ENCODE measurements at regions not wholly inside any gene's neighbourhood (a gene's known extent, or its start where the extent isn't known, plus 50 kb on each side); places are given as distances from the start of the nearest gene placed in this dataset.

DNA sequence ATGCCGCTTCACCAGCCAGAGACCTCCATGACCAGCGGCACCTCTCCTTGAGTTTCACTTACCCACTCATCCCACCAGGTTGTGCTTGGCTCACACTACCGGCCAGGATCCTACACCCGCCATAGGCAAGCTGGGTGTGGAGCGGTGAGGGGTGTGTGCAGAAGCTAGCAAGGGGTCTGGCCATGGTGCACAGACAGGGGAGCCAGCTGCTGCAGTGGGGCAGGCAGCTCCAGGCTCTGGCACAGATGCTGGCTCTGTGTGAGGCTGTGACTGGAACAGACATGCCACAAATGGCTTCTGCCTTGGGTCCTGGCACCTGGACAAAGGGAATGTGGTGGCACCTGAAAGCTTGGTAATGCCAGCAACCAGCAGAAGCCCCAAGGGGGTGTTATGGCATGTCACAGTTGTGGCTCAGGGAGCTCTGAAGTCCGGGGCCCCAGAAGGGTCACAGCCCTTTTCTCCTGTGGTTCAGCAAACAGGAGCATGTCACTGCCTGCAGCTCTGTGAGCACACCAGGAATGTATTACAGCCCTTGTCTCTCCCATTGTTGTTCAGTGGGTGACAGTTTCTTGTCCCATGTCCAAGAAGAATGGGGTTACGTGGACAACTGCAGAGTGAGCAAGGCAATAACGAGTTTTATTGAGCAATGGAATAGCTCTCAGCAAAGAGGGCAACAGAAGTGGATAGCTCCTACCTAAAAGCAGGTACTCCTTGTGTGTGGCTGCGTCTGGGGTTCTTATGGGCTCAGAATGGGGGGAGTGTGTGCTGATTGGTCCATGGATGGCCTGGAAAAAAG is 2791.0 kb upstream of the PCDH20 start:
- no peak for TF ChIP-seq JUND (IDR thresholded peaks at IDR 0.05)
- TF ChIP-seq SP1 (IDR thresholded peaks at IDR 0.05; ENCODE audit: low read depth): no peak
- TF ChIP-seq, protein P1, sequence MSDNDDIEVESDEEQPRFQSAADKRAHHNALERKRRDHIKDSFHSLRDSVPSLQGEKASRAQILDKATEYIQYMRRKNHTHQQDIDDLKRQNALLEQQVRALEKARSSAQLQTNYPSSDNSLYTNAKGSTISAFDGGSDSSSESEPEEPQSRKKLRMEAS (IDR thresholded peaks at IDR 0.05): no peak
- TF ChIP-seq EGR1 (IDR thresholded peaks at IDR 0.05; ENCODE audit: low read depth): no peak
- BruUV-seq (replicated peaks): no TSS peak
- Histone ChIP-seq H3K4me2 (ENCODE audit: low read length) (no peak overlapping the region), H4K20me1 (ENCODE audit: insufficient read depth) (no peaks in the 10 kb centered on the region), H3K9me2 (ENCODE audit: insufficient read depth) (no peaks in the 10 kb centered on the region), H3K27me3 (ENCODE audit: insufficient read depth, low read length) (no peaks in the 10 kb centered on the region), H3K27ac (ENCODE audit: low read depth, low read length) (no peak overlapping the region), H2AFZ (ENCODE audit: low read depth, low read length, poor library complexity, severe bottlenecking) (no peak overlapping the region), H3K4me3 (replicated peaks in 1 of 2; ENCODE audit: low read depth in 1 of 2, low read length in 2 of 2) (no peak overlapping the region), H3K36me3 (ENCODE audit: control insufficient read depth in 1 of 2, insufficient read depth in 2 of 2, low read length in 2 of 2) (no peaks in the 10 kb centered on the region; a peak in 1 of 4 replicates), H3K79me2 (ENCODE audit: insufficient read depth, low read length) (no peaks in the 10 kb centered on the region), H3K4me1 (ENCODE audit: control insufficient read depth in 1 of 2, insufficient read depth in 2 of 2, low read length in 2 of 2) (no peaks in the 10 kb centered on the region), H3K9me3 (ENCODE audit: control insufficient read depth in 1 of 2, insufficient read depth in 1 of 2, low read depth in 1 of 2, low read length in 2 of 2) (peaks cover 0 to 6% of the 10 kb centered on the region in 2 experiments; a peak in 1 of 4 replicates), H3K9ac (ENCODE audit: low read length) (no peak overlapping the region)
- ChIA-PET RAD21 (ENCODE audit: low non-redundant PET in 1 of 2, low total read pairs in 2 of 2, uncharacterized antibody in 2 of 2, unreplicated experiment in 2 of 2) (no interaction called here), POLR2A (no interaction called here), CTCF (no interaction called here)
- ATAC-seq (no peak), DNase-seq (ENCODE audit: low read depth, low spot score) (no peak)
- intact Hi-C loops (cut with micrococcal nuclease): no loop called here

DNA sequence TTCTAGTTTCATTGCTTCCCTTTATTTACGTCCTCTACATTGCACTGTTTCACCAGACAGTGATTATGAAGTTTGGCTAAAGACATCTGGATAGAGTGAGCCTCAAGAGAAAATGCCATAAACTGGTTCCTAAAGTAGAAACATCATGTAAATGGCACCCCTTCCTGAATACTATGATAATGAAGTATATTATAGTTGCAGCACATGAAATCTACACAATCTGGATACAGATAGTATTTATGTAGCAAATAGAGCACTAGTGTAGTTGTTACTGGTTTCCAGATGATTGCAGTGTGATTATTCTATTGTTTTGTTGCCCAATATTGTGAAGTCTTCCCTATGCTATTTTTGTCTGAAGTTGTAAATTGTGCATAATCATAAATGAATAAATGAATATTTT is 2786.9 kb upstream of the PCDH20 start:
- no peaks in the 10 kb centered on the region for H4K20me1 ChIP-seq (ENCODE audit: insufficient read depth)
- H3K27ac ChIP-seq (ENCODE audit: low read depth, low read length): no peak overlapping the region
- ChIA-PET POLR2A (no interaction called here), CTCF (no interaction called here), RAD21 (ENCODE audit: low non-redundant PET in 1 of 2, low total read pairs in 2 of 2, uncharacterized antibody in 2 of 2, unreplicated experiment in 2 of 2) (no interaction called here)
- H3K4me1 ChIP-seq (ENCODE audit: control insufficient read depth in 1 of 2, insufficient read depth in 2 of 2, low read length in 2 of 2): no peaks in the 10 kb centered on the region
- intact Hi-C loops (cut with micrococcal nuclease): no loop called here
- H3K36me3 ChIP-seq (ENCODE audit: control insufficient read depth in 1 of 2, insufficient read depth in 2 of 2, low read length in 2 of 2): no peaks in the 10 kb centered on the region; a peak in 1 of 4 replicates
- no TSS peak for BruUV-seq (replicated peaks)
- DNase-seq (ENCODE audit: low read depth, low spot score) (no peak), ATAC-seq (no peak)
- H2AFZ ChIP-seq (ENCODE audit: low read depth, low read length, poor library complexity, severe bottlenecking): no peak overlapping the region
- no peak overlapping the region for H3K9ac ChIP-seq (ENCODE audit: low read length)
- H3K9me3 ChIP-seq (ENCODE audit: control insufficient read depth in 1 of 2, insufficient read depth in 1 of 2, low read depth in 1 of 2, low read length in 2 of 2): peaks cover 0 to 6% of the 10 kb centered on the region in 2 experiments; a peak in 1 of 4 replicates
- no peak overlapping the region for H3K4me2 ChIP-seq (ENCODE audit: low read length)
- H3K79me2 ChIP-seq (ENCODE audit: insufficient read depth, low read length): no peaks in the 10 kb centered on the region
- no peaks in the 10 kb centered on the region for H3K27me3 ChIP-seq (ENCODE audit: insufficient read depth, low read length)
- no peak overlapping the region for H3K4me3 ChIP-seq (replicated peaks in 1 of 2; ENCODE audit: low read depth in 1 of 2, low read length in 2 of 2)
- H3K9me2 ChIP-seq (ENCODE audit: insufficient read depth): no peaks in the 10 kb centered on the region
- TF ChIP-seq POLR2A (IDR thresholded peaks at IDR 0.05; ENCODE audit: borderline replicate concordance, extremely low read depth, insufficient read depth, insufficient read length) (no peak), EZH2 (IDR thresholded peaks at IDR 0.05) (no peak), POLR2AphosphoS5 (IDR thresholded peaks at IDR 0.05; ENCODE audit: low read depth, low read length) (no peak), EGR1 (IDR thresholded peaks at IDR 0.05; ENCODE audit: low read depth) (no peak), TCF7L2 (IDR thresholded peaks at IDR 0.05; ENCODE audit: borderline replicate concordance, extremely low read depth, insufficient read depth, insufficient read length) (no peak), SRF (IDR thresholded peaks at IDR 0.05; ENCODE audit: low read depth) (no peak), FOSL1 (IDR thresholded peaks at IDR 0.05; ENCODE audit: low read depth) (no peak), CEBPB (IDR thresholded peaks at IDR 0.05; ENCODE audit: low read depth) (no peak), SP1 (IDR thresholded peaks at IDR 0.05; ENCODE audit: low read depth) (no peak), SIN3A (IDR thresholded peaks at IDR 0.05; ENCODE audit: low read depth) (no peak), CBX3 (IDR thresholded peaks at IDR 0.05; ENCODE audit: low read depth) (no peak)
- TF ChIP-seq, protein P2, sequence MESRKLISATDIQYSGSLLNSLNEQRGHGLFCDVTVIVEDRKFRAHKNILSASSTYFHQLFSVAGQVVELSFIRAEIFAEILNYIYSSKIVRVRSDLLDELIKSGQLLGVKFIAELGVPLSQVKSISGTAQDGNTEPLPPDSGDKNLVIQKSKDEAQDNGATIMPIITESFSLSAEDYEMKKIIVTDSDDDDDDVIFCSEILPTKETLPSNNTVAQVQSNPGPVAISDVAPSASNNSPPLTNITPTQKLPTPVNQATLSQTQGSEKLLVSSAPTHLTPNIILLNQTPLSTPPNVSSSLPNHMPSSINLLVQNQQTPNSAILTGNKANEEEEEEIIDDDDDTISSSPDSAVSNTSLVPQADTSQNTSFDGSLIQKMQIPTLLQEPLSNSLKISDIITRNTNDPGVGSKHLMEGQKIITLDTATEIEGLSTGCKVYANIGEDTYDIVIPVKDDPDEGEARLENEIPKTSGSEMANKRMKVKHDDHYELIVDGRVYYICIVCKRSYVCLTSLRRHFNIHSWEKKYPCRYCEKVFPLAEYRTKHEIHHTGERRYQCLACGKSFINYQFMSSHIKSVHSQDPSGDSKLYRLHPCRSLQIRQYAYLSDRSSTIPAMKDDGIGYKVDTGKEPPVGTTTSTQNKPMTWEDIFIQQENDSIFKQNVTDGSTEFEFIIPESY (IDR thresholded peaks at IDR 0.05; ENCODE audit: extremely low read depth, insufficient replicate concordance, low read length): no peak
- TF ChIP-seq, protein P3, sequence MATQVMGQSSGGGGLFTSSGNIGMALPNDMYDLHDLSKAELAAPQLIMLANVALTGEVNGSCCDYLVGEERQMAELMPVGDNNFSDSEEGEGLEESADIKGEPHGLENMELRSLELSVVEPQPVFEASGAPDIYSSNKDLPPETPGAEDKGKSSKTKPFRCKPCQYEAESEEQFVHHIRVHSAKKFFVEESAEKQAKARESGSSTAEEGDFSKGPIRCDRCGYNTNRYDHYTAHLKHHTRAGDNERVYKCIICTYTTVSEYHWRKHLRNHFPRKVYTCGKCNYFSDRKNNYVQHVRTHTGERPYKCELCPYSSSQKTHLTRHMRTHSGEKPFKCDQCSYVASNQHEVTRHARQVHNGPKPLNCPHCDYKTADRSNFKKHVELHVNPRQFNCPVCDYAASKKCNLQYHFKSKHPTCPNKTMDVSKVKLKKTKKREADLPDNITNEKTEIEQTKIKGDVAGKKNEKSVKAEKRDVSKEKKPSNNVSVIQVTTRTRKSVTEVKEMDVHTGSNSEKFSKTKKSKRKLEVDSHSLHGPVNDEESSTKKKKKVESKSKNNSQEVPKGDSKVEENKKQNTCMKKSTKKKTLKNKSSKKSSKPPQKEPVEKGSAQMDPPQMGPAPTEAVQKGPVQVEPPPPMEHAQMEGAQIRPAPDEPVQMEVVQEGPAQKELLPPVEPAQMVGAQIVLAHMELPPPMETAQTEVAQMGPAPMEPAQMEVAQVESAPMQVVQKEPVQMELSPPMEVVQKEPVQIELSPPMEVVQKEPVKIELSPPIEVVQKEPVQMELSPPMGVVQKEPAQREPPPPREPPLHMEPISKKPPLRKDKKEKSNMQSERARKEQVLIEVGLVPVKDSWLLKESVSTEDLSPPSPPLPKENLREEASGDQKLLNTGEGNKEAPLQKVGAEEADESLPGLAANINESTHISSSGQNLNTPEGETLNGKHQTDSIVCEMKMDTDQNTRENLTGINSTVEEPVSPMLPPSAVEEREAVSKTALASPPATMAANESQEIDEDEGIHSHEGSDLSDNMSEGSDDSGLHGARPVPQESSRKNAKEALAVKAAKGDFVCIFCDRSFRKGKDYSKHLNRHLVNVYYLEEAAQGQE (IDR thresholded peaks at IDR 0.05; ENCODE audit: low read depth): no peak
- TF ChIP-seq, protein P1 (IDR thresholded peaks at IDR 0.05): no peak

Measured in HCT116 (cell line).